ENCODE measurements at regions not wholly inside any gene's neighbourhood (a gene's known extent, or its start where the extent isn't known, plus 50 kb on each side); places are given as distances from the start of the nearest gene placed in this dataset.
"Not testable (repeated sequence)": the region's sequence is repeated elsewhere in the genome, so short reads cannot be mapped to it uniquely, and the experiment has no call there.

DNA sequence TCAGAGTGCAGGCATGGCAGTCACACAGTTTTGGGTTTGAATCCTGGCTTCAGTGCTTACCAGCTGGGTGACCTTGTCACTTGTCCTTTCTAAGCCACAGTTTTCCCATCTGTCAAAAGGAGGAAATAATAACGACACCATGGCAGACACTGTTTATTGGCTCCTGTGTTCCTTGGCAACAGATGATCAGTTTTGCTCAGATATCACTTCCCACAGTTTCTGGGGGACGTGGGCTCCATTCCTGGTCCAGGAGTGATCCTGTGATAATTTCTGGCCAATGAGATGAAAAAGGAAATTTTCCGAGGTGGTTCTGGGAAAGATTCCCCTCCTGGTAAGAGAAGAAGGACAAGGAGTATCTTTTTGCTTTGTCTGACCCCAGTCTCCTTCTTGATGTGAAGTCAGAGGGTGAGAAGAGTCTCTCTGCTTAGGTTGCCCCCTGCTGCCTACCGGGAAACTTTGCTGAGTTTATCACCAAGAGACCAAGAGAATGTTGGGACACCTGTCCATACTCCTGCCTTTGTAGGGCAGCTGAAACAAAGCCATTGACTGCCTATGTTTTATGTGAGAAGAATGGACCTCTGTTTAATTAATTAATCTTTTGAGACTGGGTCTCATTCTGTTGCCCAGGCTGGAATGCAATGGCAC lies 178.9 kb upstream of the NRXN3 start:
- no peak for DNase-seq (ENCODE audit: low read depth)
- no peak overlapping the region for H3K4me3 ChIP-seq (ENCODE audit: low read depth, low read length)
- TF ChIP-seq, protein P1, sequence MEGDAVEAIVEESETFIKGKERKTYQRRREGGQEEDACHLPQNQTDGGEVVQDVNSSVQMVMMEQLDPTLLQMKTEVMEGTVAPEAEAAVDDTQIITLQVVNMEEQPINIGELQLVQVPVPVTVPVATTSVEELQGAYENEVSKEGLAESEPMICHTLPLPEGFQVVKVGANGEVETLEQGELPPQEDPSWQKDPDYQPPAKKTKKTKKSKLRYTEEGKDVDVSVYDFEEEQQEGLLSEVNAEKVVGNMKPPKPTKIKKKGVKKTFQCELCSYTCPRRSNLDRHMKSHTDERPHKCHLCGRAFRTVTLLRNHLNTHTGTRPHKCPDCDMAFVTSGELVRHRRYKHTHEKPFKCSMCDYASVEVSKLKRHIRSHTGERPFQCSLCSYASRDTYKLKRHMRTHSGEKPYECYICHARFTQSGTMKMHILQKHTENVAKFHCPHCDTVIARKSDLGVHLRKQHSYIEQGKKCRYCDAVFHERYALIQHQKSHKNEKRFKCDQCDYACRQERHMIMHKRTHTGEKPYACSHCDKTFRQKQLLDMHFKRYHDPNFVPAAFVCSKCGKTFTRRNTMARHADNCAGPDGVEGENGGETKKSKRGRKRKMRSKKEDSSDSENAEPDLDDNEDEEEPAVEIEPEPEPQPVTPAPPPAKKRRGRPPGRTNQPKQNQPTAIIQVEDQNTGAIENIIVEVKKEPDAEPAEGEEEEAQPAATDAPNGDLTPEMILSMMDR (IDR thresholded peaks at IDR 0.05; ENCODE audit: low read depth, low read length, missing control alignments) = no peak
- in situ Hi-C loops (cut with HindIII; ENCODE audit: low sequenced_read_pairs) = no loop called here

DNA sequence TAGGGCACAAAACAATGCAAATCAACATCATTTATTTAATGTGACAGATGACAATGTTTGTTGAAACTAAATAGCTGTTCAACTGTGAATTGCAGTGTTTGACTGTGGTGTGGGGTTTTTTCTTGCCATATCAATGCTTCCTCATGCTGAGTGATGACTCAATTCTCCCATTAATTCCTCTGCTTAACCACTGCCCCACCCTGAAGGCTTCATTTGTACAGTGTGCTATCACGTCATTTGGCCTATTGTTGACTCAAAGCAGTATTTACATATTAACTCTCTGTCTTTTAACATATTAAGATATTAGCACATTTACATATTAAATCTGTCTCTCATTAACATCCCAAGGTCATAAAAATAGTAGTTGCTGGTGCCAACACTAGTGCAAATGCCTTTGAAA lies 164.8 kb upstream of the NRXN3 start:
- peak; percentile 80 for DNase-seq (ENCODE audit: low read depth)
- TF ChIP-seq, protein P1 (IDR thresholded peaks at IDR 0.05; ENCODE audit: low read depth, low read length, missing control alignments) = no peak

DNA sequence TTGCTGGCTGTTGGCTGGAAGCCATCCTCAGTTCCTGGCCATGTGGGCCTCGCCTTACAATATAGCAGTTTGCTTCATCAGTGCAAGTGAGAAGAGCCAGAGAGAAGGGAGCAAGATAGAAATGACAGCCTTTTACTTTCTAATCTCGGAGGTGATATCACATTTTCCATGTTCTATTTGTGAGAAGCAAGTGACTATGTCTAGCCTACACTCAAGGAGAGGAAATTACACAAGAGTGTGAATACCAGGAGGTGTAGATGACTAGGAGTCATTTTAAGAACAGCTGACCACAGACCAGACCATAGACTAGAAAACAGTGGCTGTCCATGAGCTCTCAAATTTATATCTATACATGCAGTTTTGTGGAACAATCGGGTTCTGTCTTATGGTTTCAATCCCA lies 163.0 kb upstream of the NRXN3 start:
- DNase-seq (ENCODE audit: low read depth) = no peak
- TF ChIP-seq, protein P1 (IDR thresholded peaks at IDR 0.05; ENCODE audit: low read depth, low read length, missing control alignments) = no peak
- no peak overlapping the region for H3K4me3 ChIP-seq (ENCODE audit: low read depth, low read length)
- in situ Hi-C loops (cut with HindIII; ENCODE audit: low sequenced_read_pairs) = no loop called here

More for the DNA sequence above, 164.8 kb upstream of the NRXN3 start:
- in situ Hi-C loops (cut with HindIII; ENCODE audit: low sequenced_read_pairs) = no loop called here
- no peak overlapping the region for H3K4me3 ChIP-seq (ENCODE audit: low read depth, low read length)

DNA sequence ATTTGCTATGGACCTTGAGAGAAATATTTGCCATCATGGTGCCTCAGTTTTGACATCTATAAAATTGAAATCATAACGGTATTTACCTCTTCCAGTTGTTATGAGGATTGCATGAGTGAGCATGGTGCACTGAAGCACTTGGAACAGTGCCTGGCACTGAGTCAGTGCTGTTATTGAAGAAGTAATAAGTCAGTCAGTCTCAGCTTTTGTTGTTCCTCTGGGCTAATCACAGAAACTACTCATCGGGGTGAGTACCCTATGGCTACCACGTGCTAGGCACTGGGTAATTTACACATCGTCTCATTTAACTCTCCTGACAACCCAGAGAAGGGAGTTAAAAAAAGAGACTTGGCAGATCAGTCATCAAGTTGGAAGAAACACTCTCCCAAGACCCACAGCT lies 159.5 kb upstream of the NRXN3 start:
- TF ChIP-seq, protein P1 (IDR thresholded peaks at IDR 0.05; ENCODE audit: low read depth, low read length, missing control alignments) = no peak
- H3K4me3 ChIP-seq (ENCODE audit: low read depth, low read length) = no peak overlapping the region
- in situ Hi-C loops (cut with HindIII; ENCODE audit: low sequenced_read_pairs) = no loop called here
- peak; percentile 49 for DNase-seq (ENCODE audit: low read depth)

DNA sequence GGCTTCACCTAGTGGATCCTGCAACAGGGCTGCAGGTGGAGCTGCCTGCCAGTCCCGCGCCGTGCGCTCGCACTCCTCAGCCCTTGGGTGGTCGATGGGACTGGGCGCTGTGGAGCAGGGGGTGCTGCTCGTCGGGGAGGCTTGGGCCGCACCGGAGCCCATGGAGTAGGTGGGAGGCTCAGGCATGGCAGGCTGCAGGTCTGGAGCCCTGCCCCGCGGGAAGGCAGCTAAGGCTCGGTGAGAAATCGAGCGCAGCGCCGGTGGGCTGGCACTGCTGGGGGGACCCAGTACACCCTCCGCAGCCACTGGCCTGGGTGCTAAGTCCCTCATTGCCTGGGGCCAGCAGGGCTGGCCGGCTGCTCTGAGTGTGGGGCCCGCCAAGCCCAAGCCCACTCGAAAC lies 156.3 kb upstream of the NRXN3 start:
- H3K4me3 ChIP-seq (ENCODE audit: low read depth, low read length); in situ Hi-C loops (cut with HindIII; ENCODE audit: low sequenced_read_pairs); DNase-seq (ENCODE audit: low read depth): not testable (repeated sequence)

DNA sequence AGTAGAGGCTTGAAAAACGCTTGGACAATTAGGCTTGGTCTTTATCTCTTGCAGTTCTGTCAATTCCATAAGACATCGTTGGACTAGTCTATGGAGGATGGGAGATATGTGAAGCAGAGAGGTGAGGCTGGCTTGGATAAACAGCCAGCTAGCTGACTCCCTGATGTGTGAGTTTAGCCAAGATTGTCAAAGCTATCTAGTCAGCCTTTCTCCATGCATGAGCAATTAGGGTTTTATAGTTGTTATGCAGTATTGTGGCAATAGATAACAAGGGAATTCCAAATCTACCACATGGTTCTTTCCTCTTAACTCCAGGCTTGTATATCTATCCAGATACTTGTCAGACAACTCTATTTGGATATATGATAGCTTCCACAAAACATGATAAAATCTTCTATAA lies 153.6 kb upstream of the NRXN3 start:
- in situ Hi-C loops (cut with HindIII; ENCODE audit: low sequenced_read_pairs) = no loop called here
- no peak for DNase-seq (ENCODE audit: low read depth)
- no peak overlapping the region for H3K4me3 ChIP-seq (ENCODE audit: low read depth, low read length)
- TF ChIP-seq, protein P1 (IDR thresholded peaks at IDR 0.05; ENCODE audit: low read depth, low read length, missing control alignments) = no peak

DNA sequence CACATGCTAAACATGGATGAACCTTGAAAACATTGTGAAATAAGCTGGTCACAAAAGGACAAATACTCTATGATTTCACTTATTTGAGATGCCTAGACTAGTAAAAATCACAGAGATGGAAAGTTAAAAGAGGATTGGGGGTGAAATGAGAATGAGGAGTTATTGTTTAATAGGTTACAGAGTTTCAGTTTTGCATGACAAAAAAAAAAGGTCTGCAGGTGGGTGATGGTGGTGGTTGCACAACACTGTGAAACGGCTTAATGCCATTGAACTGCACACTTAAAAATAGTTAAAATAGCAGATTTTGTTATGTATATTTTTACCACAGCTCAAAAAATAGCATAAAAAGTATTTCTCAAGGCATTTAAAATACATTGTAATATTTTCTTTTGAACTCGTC lies 151.9 kb upstream of the NRXN3 start:
- no peak for DNase-seq (ENCODE audit: low read depth)
- H3K4me3 ChIP-seq (ENCODE audit: low read depth, low read length) = no peak overlapping the region
- TF ChIP-seq, protein P1 (IDR thresholded peaks at IDR 0.05; ENCODE audit: low read depth, low read length, missing control alignments) = no peak
- in situ Hi-C loops (cut with HindIII; ENCODE audit: low sequenced_read_pairs) = no loop called here

Data from astrocyte of the cerebellum (primary cell).